ENCODE measurements at regions not wholly inside any gene's neighbourhood (a gene's known extent, or its start where the extent isn't known, plus 50 kb on each side); places are given as distances from the start of the nearest gene placed in this dataset.

- Histone ChIP-seq H3K4me2 (ENCODE audit: control insufficient read depth, insufficient read depth) (no peak overlapping the region), H3K4me1 (ENCODE audit: control insufficient read depth, insufficient read depth, low read length) (no peaks in the 10 kb centered on the region), H3K9ac (ENCODE audit: control insufficient read depth, insufficient read depth, low read length) (no peak overlapping the region), H3K4me3 (no peak overlapping the region), H2AFZ (ENCODE audit: control insufficient read depth, low read depth, low read length) (no peak overlapping the region), H4K20me1 (ENCODE audit: control insufficient read depth, insufficient read depth) (no peaks in the 10 kb centered on the region), H3K36me3 (ENCODE audit: control insufficient read depth in 2 of 2, insufficient read depth in 2 of 2, low read length in 1 of 2) (no peaks in the 10 kb centered on the region), H3K79me2 (ENCODE audit: control insufficient read depth, insufficient read depth, low read length) (no peaks in the 10 kb centered on the region), H3K27ac (ENCODE audit: control insufficient read depth, insufficient read depth) (no peak overlapping the region), H3K27me3 (replicated peaks in 1 of 2; ENCODE audit: control insufficient read depth in 2 of 2, insufficient read depth in 2 of 2, low read length in 1 of 2) (no peaks in the 10 kb centered on the region), H3K9me3 (replicated peaks; ENCODE audit: control insufficient read depth, insufficient read depth, low read length) (no peaks in the 10 kb centered on the region)
- TF ChIP-seq CTCF (IDR thresholded peaks at IDR 0.05 in 2 of 3, conservative IDR thresholded peaks at IDR 0.05 in 1 of 3; ENCODE audit: control insufficient read depth in 2 of 3, extremely low read depth in 1 of 3, insufficient read depth in 1 of 3, low read depth in 3 of 3, low read length in 3 of 3), result no peak
- TF ChIP-seq RCOR1 (conservative IDR thresholded peaks at IDR 0.05; ENCODE audit: low read depth, low read length), result no peak
- TF ChIP-seq FOS (IDR thresholded peaks at IDR 0.05; ENCODE audit: borderline replicate concordance, extremely low read depth, insufficient read length), result no peak
- no peak for TF ChIP-seq SMAD1 (IDR thresholded peaks at IDR 0.05; ENCODE audit: low read depth, partially characterized antibody)
- TF ChIP-seq WRNIP1 (IDR thresholded peaks at IDR 0.05; ENCODE audit: borderline replicate concordance, low read depth, low read length), result no peak
- TF ChIP-seq ASH2L (IDR thresholded peaks at IDR 0.05; ENCODE audit: borderline replicate concordance, low read depth), result no peak
- TF ChIP-seq BMI1 (IDR thresholded peaks at IDR 0.05; ENCODE audit: borderline replicate concordance), result no peak
- TF ChIP-seq KLF5 (IDR thresholded peaks at IDR 0.05; ENCODE audit: partially characterized antibody), result no peak
- no peak for TF ChIP-seq ZBED1 (IDR thresholded peaks at IDR 0.05; ENCODE audit: borderline replicate concordance)
- TF ChIP-seq ZNF217 (IDR thresholded peaks at IDR 0.05), result no peak
- no peak for TF ChIP-seq MEF2A (IDR thresholded peaks at IDR 0.05; ENCODE audit: insufficient read depth, low read depth, low read length)
- ChIA-PET CTCF (no interaction called here), SMC1A (ENCODE audit: uncharacterized antibody, unreplicated experiment) (no interaction called here), POLR2A (no interaction called here), RAD21 (ENCODE audit: unreplicated experiment) (no interaction called here)
- in situ Hi-C loops (cut with MboI) (no loop called here), intact Hi-C loops (cut with micrococcal nuclease; ENCODE audit: unreplicated experiment) (no loop called here)
- BruUV-seq (replicated peaks), result no TSS peak
- FAIRE-seq, result no peak
- WGBS (ENCODE audit: insufficient coverage, insufficient replicate concordance, low lambda C conversion rate, missing lambda C conversion rate), result 44% methylated on average over 3 of the region's 3 CpGs
- ATAC-seq, result no peak
- DNase-seq (ENCODE audit: low read depth, low spot score), result no peak
These were observed 861.8 kb downstream of the BCL11A start for GRCh38 chr2:59691518-59692190.

Measured in GM12878 (cell line).